AG09309 (cell line): ENCODE measurements at regions not wholly inside any gene's neighbourhood (a gene's known extent, or its start where the extent isn't known, plus 50 kb on each side); places are given as distances from the start of the nearest gene placed in this dataset.

ENCODE experiments used
- DNase-seq: peaks from one replicate; pipeline ENCODE4 v3.0.0-alpha.2; 2010; ENCODE audit warnings: low read depth
- H3K4me3 ChIP-seq: 2 replicates; pipeline ENCODE4 v1.5.1; 2011; ENCODE audit warnings: mild to moderate bottlenecking, low read depth, low read length, moderate library complexity; ENCODE audit not compliant: control insufficient read depth
- TF ChIP-seq, protein P1 (sequence below): IDR thresholded peaks from 2 replicates; pipeline ENCODE4 v1.5.1; 2011; ENCODE audit warnings: mild to moderate bottlenecking, low read depth, low read length, inconsistent platforms; ENCODE audit not compliant: insufficient read depth, control insufficient read depth; ENCODE audit errors: missing control alignments

DNA sequence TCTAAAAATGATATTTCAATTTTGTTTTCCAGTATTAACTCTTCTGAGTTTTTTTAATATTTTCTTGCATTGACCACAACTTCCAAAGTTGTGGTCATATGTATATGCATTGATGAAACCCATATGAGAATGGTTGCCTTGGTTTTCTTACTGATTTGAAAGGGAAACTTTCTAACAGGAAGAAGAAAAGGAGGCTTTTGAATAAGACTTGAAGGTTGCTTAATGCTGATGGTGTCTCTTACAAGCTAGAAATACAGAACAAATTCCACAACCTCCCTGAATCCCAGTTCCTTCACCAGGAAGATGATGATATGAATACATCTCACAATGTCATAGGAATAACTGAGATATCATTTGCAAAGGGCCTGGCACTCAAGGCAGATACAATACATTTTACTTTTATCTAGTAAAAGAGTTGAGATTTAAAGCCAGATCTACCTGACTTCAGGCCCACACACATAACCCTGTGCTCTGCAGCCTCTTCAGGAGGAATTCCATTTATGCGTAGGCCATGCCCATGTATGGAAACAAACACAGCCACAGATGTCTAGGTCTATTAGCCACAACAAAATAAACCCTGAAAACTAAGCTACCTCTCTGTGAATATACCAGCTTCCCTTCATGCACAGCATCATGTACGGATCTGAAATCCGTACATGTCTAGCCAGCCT lies 165.4 kb upstream of the PLEKHG7 start:
- no peak for DNase-seq
- H3K4me3 ChIP-seq: no peak overlapping the region
- TF ChIP-seq, protein P1, sequence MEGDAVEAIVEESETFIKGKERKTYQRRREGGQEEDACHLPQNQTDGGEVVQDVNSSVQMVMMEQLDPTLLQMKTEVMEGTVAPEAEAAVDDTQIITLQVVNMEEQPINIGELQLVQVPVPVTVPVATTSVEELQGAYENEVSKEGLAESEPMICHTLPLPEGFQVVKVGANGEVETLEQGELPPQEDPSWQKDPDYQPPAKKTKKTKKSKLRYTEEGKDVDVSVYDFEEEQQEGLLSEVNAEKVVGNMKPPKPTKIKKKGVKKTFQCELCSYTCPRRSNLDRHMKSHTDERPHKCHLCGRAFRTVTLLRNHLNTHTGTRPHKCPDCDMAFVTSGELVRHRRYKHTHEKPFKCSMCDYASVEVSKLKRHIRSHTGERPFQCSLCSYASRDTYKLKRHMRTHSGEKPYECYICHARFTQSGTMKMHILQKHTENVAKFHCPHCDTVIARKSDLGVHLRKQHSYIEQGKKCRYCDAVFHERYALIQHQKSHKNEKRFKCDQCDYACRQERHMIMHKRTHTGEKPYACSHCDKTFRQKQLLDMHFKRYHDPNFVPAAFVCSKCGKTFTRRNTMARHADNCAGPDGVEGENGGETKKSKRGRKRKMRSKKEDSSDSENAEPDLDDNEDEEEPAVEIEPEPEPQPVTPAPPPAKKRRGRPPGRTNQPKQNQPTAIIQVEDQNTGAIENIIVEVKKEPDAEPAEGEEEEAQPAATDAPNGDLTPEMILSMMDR: no peak

DNA sequence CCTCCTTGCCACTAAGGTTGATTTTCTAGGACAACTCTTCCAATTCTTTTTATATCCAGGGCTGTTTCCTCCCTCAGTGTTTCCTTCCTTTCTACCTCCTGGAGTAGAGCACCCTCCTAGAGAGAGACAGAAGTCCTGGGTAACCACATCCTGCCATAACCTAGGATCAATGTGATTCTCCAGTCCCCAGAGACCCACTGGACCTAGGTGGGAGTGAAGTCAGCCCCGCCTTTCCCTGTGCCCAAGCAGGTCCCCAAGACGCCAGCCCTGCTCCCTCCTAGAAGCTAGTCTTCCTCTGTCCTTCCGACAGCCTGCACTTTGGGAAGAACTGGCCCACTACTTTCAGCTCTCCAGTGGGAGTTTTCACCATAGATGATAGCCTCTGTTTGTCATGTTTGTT lies 166.8 kb upstream of the PLEKHG7 start:
- no peak overlapping the region for H3K4me3 ChIP-seq
- DNase-seq: no peak
- TF ChIP-seq, protein P1: no peak

DNA sequence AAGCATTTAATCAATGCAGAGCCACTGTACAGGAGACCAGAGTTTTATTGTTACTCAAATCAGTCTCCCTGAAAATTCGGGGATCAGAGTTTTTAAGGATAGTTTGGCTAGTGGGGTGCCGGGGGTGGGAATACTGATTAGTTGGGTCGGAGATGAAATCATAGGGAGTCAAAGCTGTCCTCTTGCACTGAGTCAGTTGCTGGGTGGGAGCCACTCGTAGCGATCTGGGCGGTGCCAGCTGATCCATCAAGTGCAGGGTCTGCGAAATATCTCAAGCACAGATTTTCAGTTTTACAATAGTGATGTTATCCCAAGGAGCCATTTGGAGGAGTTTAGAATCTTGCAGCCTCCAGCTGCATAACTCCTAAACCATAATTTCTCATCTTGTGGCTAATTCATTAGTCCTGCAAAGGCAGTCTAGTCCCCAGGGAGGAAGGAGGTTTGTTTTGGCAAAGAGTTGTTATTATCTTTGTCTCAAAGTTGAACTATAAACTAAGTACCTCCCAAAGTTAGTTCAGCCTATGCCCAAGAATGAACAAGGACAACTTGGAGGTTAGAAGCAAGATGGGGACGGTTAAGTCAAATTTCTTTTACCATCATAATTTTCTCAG lies 169.4 kb upstream of the PLEKHG7 start:
- TF ChIP-seq, protein P1: no peak
- no peak for DNase-seq
- no peak overlapping the region for H3K4me3 ChIP-seq

DNA sequence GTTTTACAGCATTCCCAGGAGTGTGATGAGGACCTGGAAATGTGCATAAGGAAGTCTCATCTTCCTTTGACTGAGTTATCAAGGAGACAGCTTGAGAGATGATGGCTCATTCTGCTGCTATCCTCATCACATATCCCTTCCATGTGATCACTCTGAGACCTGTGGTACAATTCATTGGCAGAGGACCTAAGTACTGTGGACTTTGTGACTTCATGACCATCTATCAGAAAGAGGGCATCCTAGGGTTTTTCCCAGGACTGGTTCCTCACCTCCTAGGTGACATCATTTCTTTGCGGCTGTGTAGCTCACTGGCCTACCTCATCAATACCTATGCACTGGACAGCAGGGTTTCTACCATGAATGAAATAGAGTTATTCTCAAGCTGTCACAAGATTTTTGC lies 172.1 kb upstream of the PLEKHG7 start:
- H3K4me3 ChIP-seq: no peak overlapping the region
- TF ChIP-seq, protein P1: no peak

DNA sequence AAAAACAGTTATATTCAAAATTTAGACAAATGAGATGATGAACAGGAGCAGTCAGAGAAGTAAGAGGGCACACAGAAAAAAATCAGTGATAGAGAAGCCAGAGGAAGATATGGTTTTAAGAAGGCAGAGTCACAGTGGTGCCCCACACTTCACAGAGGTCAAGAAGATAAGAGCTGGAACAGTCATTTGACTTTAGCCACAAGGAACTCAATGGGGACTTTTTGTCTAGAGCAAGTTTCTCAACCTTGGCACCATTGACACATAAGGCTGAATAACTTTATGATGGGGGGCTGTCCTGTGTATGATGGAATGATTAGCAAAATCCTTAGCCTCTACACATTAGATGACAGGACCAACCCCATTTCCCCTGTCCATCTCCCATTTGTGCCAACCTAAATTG lies 172.8 kb upstream of the PLEKHG7 start:
- DNase-seq: no peak
- no peak overlapping the region for H3K4me3 ChIP-seq
- TF ChIP-seq, protein P1: no peak

More for the DNA sequence above, 172.1 kb upstream of the PLEKHG7 start:
- DNase-seq: no peak

DNA sequence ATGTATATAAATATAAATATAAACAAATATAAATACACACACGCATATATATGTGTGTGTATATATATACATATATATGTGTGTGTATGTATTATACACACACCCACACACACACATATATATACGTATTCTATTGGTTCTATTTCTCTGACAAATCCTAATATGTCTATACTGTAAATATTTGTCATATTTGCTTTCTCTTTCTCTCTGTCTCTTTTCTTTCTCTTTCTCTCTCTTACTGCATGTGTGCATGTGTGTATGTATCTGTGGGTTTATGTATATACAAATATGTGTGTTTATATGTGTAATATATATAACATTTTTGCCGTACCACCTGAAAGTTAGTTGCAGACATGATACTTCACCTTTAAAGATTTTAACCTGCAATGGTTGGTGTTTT lies 174.2 kb upstream of the PLEKHG7 start:
- no peak overlapping the region for H3K4me3 ChIP-seq
- TF ChIP-seq, protein P1: no peak
- DNase-seq: no peak
